ENCODE measurements at regions not wholly inside any gene's neighbourhood (a gene's known extent, or its start where the extent isn't known, plus 50 kb on each side); places are given as distances from the start of the nearest gene placed in this dataset.

DNA sequence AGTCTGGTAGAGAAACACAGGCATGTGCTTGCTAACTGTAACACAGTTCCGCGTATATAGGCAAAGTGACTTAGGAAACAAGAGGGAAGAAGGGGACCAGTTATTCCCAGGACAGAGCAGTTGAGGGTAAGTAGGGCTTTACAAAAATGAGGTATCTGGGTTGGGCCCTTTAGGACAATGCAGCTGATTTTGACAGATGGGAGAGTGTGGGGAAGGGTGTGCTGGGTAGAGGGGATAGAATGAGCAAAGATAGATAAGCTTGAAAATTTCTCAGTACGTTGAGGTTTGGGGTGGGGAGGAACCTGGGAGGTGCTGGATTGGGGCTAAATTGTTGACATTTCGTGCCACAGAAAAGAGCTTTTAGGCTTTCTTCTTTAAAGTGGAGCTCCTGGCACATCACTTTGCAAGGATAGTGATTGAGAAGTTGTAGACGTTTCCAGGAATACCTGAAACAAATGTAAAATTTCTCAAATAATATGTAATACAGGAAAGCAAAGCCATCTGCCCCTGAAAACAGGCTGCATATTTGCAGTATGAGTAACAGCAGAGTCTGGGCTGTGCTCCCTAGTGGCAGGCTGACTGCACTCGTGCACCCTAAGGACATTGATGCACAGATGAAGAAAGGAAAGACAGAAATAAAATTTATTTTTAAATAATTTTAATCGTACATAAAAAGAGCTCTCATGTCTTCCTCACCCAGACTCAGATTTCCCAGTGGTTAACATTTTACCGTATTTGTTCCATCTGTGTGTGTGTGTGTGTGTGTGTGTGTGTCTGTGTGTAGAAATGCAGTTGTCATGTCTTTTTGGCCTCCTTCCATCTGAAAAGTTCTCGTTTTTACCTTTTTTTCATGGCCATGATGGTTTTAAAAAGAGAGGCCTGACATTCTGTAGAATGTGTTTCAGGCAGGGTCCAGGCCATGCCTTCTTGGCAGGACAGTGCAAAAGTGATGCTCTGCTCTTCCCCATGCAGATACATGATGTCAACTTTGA, 144.9 kb upstream of the DMRT1 start:
- TF ChIP-seq, protein P1, sequence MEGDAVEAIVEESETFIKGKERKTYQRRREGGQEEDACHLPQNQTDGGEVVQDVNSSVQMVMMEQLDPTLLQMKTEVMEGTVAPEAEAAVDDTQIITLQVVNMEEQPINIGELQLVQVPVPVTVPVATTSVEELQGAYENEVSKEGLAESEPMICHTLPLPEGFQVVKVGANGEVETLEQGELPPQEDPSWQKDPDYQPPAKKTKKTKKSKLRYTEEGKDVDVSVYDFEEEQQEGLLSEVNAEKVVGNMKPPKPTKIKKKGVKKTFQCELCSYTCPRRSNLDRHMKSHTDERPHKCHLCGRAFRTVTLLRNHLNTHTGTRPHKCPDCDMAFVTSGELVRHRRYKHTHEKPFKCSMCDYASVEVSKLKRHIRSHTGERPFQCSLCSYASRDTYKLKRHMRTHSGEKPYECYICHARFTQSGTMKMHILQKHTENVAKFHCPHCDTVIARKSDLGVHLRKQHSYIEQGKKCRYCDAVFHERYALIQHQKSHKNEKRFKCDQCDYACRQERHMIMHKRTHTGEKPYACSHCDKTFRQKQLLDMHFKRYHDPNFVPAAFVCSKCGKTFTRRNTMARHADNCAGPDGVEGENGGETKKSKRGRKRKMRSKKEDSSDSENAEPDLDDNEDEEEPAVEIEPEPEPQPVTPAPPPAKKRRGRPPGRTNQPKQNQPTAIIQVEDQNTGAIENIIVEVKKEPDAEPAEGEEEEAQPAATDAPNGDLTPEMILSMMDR (IDR thresholded peaks at IDR 0.05), result peak in 2 of 4 experiments; percentile 20 to 33
- peak; percentile 63 for TF ChIP-seq POLR2AphosphoS5 (IDR thresholded peaks at IDR 0.05)

Data from prostate gland (tissue), 2 donors.